HCT116 (cell line): ENCODE measurements at regions not wholly inside any gene's neighbourhood (a gene's known extent, or its start where the extent isn't known, plus 50 kb on each side); places are given as distances from the start of the nearest gene placed in this dataset.
"Not testable (repeated sequence)": the region's sequence is repeated elsewhere in the genome, so short reads cannot be mapped to it uniquely, and the experiment has no call there.

Source experiments
- ATAC-seq: fragments of 200-7000 bp; cut with Tn5 transposase; 2 replicates; pipeline ENCODE4 v1.9.1; 2020; ENCODE audit warnings: mild to moderate bottlenecking, moderate library complexity
- BruUV-seq: library from RNA; stranded (reverse); fragments of 400-500 nt; replicated peaks from 2 replicates; lab custom pipeline; 2021; lab: Mats Ljungman, UMichigan
- CTCF ChIA-PET: fragments of 300-600 bp; sonication (Branson Sonifier 250); formaldehyde crosslinking; loops from one replicate; lab custom pipeline; 2021; ENCODE audit warnings: antibody characterized with exemption; lab: Charles Lee
- POLR2A ChIA-PET: fragments of 300-600, 350-600 bp; sonication (Branson Sonifier 250); formaldehyde crosslinking; loops from one replicate; lab custom pipeline; 2021; ENCODE audit warnings: antibody characterized with exemption; lab: Charles Lee
- RAD21 ChIA-PET, 2 experiments: fragments of 300-600 bp; sonication (Branson Sonifier 250); formaldehyde crosslinking; loops; one replicate each; lab custom pipeline; 2023; ENCODE audit warnings: low total read pairs in 2 of 2; ENCODE audit not compliant: uncharacterized antibody in 2 of 2, unreplicated experiment in 2 of 2, low non-redundant PET in 1 of 2; lab: Charles Lee
- DNase-seq: peaks from one replicate; pipeline ENCODE4 v3.0.0-alpha.2; 2010; ENCODE audit warnings: low read depth, low spot score
- H2AFZ ChIP-seq: fragments of 200-600 bp; shearing (Covaris generic), sonication (generic); 2 replicates; pipeline ENCODE4 v1.6.1; 2017; ENCODE audit warnings: low read depth, mixed run types, mixed read lengths, antibody characterized with exemption, low read length; ENCODE audit not compliant: poor library complexity, severe bottlenecking
- H3K27ac ChIP-seq: 2 replicates; pipeline ENCODE4 v1.5.1; 2012; ENCODE audit warnings: low read depth, low read length
- H3K27me3 ChIP-seq: fragments of 200-600 bp; sonication (generic); 2 replicates; pipeline ENCODE4 v1.6.1; 2016; ENCODE audit warnings: mixed run types, low read length, mixed read lengths; ENCODE audit not compliant: insufficient read depth
- H3K36me3 ChIP-seq, 2 experiments: fragments of 200-500 bp in 1 of 2; fragments of 200-600 bp in 1 of 2; sonication (Bioruptor generic) in 1 of 2; sonication (generic) in 1 of 2; 2 replicates each; pipeline versions ENCODE4 v1.5.1 to v1.6.1; 2014 to 2016; ENCODE audit warnings: low read length in 2 of 2, inconsistent platforms in 1 of 2, mixed read lengths in 1 of 2, mixed run types in 1 of 2; ENCODE audit not compliant: insufficient read depth in 2 of 2, control insufficient read depth in 1 of 2
- H3K4me1 ChIP-seq, 2 experiments: fragments of 200-600 bp in 1 of 2; sonication (generic) in 1 of 2; 2 replicates each; pipeline versions ENCODE4 v1.5.1 to v1.6.1; 2012 to 2017; ENCODE audit warnings: low read length in 2 of 2, inconsistent platforms in 1 of 2, mild to moderate bottlenecking in 1 of 2, mixed read lengths in 1 of 2, mixed run types in 1 of 2, moderate library complexity in 1 of 2; ENCODE audit not compliant: insufficient read depth in 2 of 2, control insufficient read depth in 1 of 2
- H3K4me2 ChIP-seq: fragments of 200-600 bp; sonication (generic); 2 replicates; pipeline ENCODE4 v1.6.1; 2017; ENCODE audit warnings: mixed run types, low read length, mixed read lengths
- H3K4me3 ChIP-seq, 2 experiments: fragments of 200-600 bp in 1 of 2; sonication (generic) in 1 of 2; replicated peaks in 1 of 2; 2 replicates each; pipeline ENCODE4 v1.5.1; 2011 to 2016; ENCODE audit warnings: low read length in 2 of 2, control low read depth in 1 of 2, low read depth in 1 of 2, mild to moderate bottlenecking in 1 of 2, mixed read lengths in 1 of 2, mixed run types in 1 of 2
- H3K79me2 ChIP-seq: fragments of 200-600 bp; sonication (generic); 2 replicates; pipeline ENCODE4 v1.6.1; 2017; ENCODE audit warnings: mild to moderate bottlenecking, mixed run types, low read length, moderate library complexity, mixed read lengths; ENCODE audit not compliant: insufficient read depth
- H3K9ac ChIP-seq: fragments of 200-600 bp; sonication (generic); 2 replicates; pipeline ENCODE4 v1.6.1; 2016; ENCODE audit warnings: low read length, mixed read lengths
- H3K9me2 ChIP-seq: fragments of 200-600 bp; sonication (generic), shearing (Covaris generic); 2 replicates; pipeline ENCODE4 v1.6.1; 2017; ENCODE audit warnings: mixed run types, mild to moderate bottlenecking, moderate library complexity; ENCODE audit not compliant: insufficient read depth
- H3K9me3 ChIP-seq, 2 experiments: fragments of 200-500 bp in 1 of 2; fragments of 200-600 bp in 1 of 2; sonication (Bioruptor generic) in 1 of 2; sonication (generic) in 1 of 2; 2 replicates each; pipeline ENCODE4 v1.6.1; 2014 to 2017; ENCODE audit warnings: low read length in 2 of 2, mixed read lengths in 2 of 2, inconsistent platforms in 1 of 2, low read depth in 1 of 2, mild to moderate bottlenecking in 1 of 2, mixed run types in 1 of 2, moderate library complexity in 1 of 2; ENCODE audit not compliant: control insufficient read depth in 1 of 2, insufficient read depth in 1 of 2
- H4K20me1 ChIP-seq: fragments of 200-600 bp; sonication (generic), shearing (Covaris generic); 2 replicates; pipeline ENCODE4 v1.6.1; 2017; ENCODE audit warnings: mixed run types, mild to moderate bottlenecking, moderate library complexity; ENCODE audit not compliant: insufficient read depth
- intact Hi-C: fragments of 100-400 bp; cut with micrococcal nuclease; formaldehyde crosslinking; loops from 2 replicates; pipeline ENCODE4 v1.10.0; 2022

DNA sequence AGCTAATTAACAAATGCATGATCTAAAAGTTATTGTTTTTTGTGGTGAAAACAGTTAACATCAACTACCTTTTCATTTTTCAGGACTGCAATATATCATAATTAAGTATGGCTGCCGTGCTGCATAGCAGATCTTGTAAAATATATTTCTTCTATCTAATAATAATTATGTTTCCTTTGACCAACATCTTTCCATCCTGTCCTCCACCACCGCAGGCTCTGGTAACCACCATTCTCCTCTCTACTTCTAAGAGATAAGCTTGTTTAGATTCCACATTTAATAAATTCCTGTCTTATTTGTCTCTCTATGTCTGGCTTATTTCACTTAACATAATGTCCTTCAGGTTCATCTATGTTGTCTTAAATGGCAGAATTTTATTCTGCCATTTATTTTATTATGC lies 162.3 kb upstream of the TPTE start:
- H3K4me3 ChIP-seq, H3K79me2 ChIP-seq, H3K27me3 ChIP-seq, H3K4me2 ChIP-seq, BruUV-seq, H2AFZ ChIP-seq, ATAC-seq, H3K9me2 ChIP-seq, DNase-seq, RAD21 ChIA-PET, H4K20me1 ChIP-seq, H3K36me3 ChIP-seq, CTCF ChIA-PET, intact Hi-C loops, H3K9ac ChIP-seq, H3K4me1 ChIP-seq, H3K27ac ChIP-seq, POLR2A ChIA-PET: not testable (repeated sequence)
- peaks cover 36 to 63% of the 10 kb centered on the region in 2 experiments; a peak in 3 of 4 replicates for H3K9me3 ChIP-seq

DNA sequence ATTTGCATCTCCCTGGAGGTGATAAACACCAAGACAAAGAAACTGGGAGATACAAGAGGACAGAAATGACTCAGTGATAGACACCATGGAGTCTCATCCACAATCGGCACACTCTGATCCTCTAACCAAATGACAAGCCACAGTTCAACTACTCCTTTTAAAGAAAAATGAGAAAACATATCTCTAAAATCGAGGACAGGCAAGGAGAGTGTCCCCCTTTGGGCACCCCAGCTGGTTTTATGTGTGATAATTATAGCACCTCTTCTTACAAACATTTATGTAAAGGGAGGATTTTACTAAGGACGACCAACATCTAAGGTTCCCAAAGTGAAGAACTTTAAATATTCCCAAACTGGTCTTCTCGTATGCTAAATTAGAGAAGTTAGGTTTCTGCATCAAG lies 161.5 kb upstream of the TPTE start:
- H4K20me1 ChIP-seq, H3K27me3 ChIP-seq, RAD21 ChIA-PET, H3K4me1 ChIP-seq, H2AFZ ChIP-seq, CTCF ChIA-PET, intact Hi-C loops, H3K79me2 ChIP-seq, H3K9ac ChIP-seq, DNase-seq, H3K4me3 ChIP-seq, H3K36me3 ChIP-seq, ATAC-seq, H3K27ac ChIP-seq, POLR2A ChIA-PET, H3K9me2 ChIP-seq, H3K4me2 ChIP-seq, BruUV-seq: not testable (repeated sequence)
- H3K9me3 ChIP-seq: peaks cover 36 to 61% of the 10 kb centered on the region in 2 experiments; a peak in 3 of 4 replicates

DNA sequence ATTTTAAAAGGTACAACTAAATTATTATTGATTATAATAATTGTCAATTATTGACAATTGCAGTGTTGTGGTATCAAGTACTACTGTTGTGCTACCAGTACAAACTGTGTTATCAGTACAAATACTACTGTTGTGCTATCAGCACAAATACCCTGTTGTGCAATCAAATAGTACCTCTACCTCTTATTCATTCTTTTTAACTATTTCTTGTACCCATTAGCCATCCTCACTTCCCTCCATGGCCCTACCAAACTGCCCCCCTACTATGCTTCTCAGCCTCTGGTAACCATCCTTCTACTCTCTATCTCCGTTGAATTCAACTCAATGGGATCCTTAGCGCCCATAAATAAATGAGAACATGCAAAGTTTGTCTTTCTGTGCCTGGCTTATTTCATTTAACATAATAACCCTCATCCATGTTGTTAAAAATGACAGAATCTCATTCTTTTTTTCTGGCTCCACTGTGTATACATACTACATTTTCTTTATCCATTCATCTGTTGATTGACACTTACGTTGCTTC lies 160.1 kb upstream of the TPTE start:
- H3K4me1 ChIP-seq, H3K27ac ChIP-seq, H3K9me2 ChIP-seq, H4K20me1 ChIP-seq, H3K79me2 ChIP-seq, H3K4me3 ChIP-seq, ATAC-seq, H3K9ac ChIP-seq, H3K36me3 ChIP-seq, CTCF ChIA-PET, BruUV-seq, DNase-seq, RAD21 ChIA-PET, H3K27me3 ChIP-seq, POLR2A ChIA-PET, H2AFZ ChIP-seq, H3K4me2 ChIP-seq, intact Hi-C loops: not testable (repeated sequence)
- peaks cover 32 to 56% of the 10 kb centered on the region in 2 experiments; a peak in 3 of 4 replicates for H3K9me3 ChIP-seq

DNA sequence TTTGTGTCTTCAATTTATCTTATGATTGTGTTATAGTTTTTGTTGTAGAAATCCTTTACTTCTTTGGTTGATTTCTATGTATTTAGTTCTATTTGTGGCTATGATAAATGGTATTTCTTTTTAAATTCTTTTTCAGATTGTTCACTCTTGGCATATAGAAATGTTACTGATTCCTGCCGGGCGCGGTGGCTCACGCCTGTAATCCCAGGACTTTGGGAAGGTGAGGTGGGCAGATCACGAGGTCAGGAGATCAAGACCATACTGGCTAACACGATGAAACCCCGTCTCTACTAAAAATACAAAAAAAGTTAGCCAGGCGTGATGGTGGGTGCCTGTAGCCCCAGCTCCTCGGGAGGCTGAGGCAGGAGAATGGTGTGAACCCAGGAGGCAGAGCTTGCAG lies 158.6 kb upstream of the TPTE start:
- H3K4me3 ChIP-seq, H3K4me1 ChIP-seq, intact Hi-C loops, ATAC-seq, H4K20me1 ChIP-seq, H2AFZ ChIP-seq, H3K79me2 ChIP-seq, H3K27me3 ChIP-seq, H3K4me2 ChIP-seq, H3K27ac ChIP-seq, H3K9me2 ChIP-seq, DNase-seq, CTCF ChIA-PET, RAD21 ChIA-PET, POLR2A ChIA-PET, BruUV-seq, H3K36me3 ChIP-seq, H3K9ac ChIP-seq: not testable (repeated sequence)
- H3K9me3 ChIP-seq: peaks cover 29 to 50% of the 10 kb centered on the region in 2 experiments; a peak in 3 of 4 replicates
